OCI-LY7 (cell line): ENCODE measurements at regions not wholly inside any gene's neighbourhood (a gene's known extent, or its start where the extent isn't known, plus 50 kb on each side); places are given as distances from the start of the nearest gene placed in this dataset.

ENCODE experiments used
- EZH2phosphoT487 ChIP-seq: fragments of 200-600 bp; sonication (generic); IDR thresholded peaks from 2 replicates; pipeline ENCODE4 v1.6.1; 2018; ENCODE audit warnings: low read depth, borderline replicate concordance, mild to moderate bottlenecking, mixed run types, antibody characterized with exemption, low read length, moderate library complexity, mixed read lengths
- TF ChIP-seq, protein P1 (sequence below): fragments of 200-600 bp; sonication (generic); conservative IDR thresholded peaks from 2 replicates; pipeline ENCODE4 v1.5.1; 2014; ENCODE audit warnings: mild to moderate bottlenecking, antibody characterized with exemption, low read length, moderate library complexity, mixed read lengths

DNA sequence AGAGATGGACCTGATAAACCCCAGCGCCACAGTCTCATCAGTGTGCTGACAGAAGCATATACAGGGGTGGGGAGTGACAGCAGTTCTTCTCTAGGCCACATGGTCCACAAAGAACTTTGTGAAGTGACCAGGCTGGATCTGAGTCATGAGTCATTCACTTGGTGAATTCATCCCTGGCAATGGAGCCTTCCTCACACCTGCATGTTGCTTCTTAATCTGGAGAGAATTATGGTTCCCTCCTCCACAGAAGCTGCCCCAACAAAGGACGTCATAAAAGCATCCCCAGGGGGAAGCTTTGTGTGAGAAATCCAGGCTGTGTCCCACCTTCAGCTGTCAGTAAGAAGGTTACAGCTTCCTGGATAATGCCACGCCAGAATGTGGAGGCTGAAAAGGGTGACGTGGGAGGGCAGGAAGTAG, 215.6 kb upstream of the MAF start:
- TF ChIP-seq, protein P1, sequence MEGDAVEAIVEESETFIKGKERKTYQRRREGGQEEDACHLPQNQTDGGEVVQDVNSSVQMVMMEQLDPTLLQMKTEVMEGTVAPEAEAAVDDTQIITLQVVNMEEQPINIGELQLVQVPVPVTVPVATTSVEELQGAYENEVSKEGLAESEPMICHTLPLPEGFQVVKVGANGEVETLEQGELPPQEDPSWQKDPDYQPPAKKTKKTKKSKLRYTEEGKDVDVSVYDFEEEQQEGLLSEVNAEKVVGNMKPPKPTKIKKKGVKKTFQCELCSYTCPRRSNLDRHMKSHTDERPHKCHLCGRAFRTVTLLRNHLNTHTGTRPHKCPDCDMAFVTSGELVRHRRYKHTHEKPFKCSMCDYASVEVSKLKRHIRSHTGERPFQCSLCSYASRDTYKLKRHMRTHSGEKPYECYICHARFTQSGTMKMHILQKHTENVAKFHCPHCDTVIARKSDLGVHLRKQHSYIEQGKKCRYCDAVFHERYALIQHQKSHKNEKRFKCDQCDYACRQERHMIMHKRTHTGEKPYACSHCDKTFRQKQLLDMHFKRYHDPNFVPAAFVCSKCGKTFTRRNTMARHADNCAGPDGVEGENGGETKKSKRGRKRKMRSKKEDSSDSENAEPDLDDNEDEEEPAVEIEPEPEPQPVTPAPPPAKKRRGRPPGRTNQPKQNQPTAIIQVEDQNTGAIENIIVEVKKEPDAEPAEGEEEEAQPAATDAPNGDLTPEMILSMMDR = no peak
- TF ChIP-seq EZH2phosphoT487 = no peak
